ENCODE measurements at regions not wholly inside any gene's neighbourhood (a gene's known extent, or its start where the extent isn't known, plus 50 kb on each side); places are given as distances from the start of the nearest gene placed in this dataset.
"Not testable (repeated sequence)": the region's sequence is repeated elsewhere in the genome, so short reads cannot be mapped to it uniquely, and the experiment has no call there.

- Mint-ChIP-seq H3K9me3 (no peaks in the 10 kb centered on the region), H3K4me3 (no peak overlapping the region), H3K36me3 (no peaks in the 10 kb centered on the region), H3K4me1 (ENCODE audit: unreplicated experiment) (no peaks in the 10 kb centered on the region), H3K27ac (no peak overlapping the region), H3K27me3 (no peaks in the 10 kb centered on the region)
- no peak for DNase-seq (ENCODE audit: extremely low spot score, unreplicated experiment)
- TF ChIP-seq, protein P1, sequence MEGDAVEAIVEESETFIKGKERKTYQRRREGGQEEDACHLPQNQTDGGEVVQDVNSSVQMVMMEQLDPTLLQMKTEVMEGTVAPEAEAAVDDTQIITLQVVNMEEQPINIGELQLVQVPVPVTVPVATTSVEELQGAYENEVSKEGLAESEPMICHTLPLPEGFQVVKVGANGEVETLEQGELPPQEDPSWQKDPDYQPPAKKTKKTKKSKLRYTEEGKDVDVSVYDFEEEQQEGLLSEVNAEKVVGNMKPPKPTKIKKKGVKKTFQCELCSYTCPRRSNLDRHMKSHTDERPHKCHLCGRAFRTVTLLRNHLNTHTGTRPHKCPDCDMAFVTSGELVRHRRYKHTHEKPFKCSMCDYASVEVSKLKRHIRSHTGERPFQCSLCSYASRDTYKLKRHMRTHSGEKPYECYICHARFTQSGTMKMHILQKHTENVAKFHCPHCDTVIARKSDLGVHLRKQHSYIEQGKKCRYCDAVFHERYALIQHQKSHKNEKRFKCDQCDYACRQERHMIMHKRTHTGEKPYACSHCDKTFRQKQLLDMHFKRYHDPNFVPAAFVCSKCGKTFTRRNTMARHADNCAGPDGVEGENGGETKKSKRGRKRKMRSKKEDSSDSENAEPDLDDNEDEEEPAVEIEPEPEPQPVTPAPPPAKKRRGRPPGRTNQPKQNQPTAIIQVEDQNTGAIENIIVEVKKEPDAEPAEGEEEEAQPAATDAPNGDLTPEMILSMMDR (conservative IDR thresholded peaks at IDR 0.05) = no peak
Measured at GRCh38 chr3:26132942-26133341, 343.1 kb downstream of the OXSM start.

DNA sequence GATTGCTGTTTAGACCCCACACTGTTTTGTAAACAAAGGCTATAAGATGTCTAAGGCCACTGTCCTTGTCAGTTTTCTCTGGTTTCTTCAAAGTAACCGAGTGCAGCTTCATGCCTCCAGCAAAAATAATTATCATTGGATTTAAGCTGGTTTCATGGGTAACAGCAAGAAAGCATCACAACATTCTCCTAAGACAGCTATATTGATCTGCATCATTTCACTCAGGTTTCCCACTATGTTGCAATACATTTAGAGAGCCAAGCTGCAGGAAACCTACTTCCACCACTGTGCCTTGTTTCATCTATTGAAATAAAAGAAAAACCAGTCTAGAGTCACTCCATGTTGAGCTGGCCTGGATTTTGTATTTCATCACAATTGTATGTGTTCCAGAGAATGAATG lies 351.4 kb downstream of the OXSM start:
- H3K4me3 Mint-ChIP-seq = no peak overlapping the region
- no peaks in the 10 kb centered on the region for H3K36me3 Mint-ChIP-seq
- no peaks in the 10 kb centered on the region for H3K4me1 Mint-ChIP-seq (ENCODE audit: unreplicated experiment)
- no peaks in the 10 kb centered on the region for H3K9me3 Mint-ChIP-seq
- H3K27me3 Mint-ChIP-seq = no peaks in the 10 kb centered on the region
- TF ChIP-seq, protein P1 (conservative IDR thresholded peaks at IDR 0.05) = no peak
- no peak for DNase-seq (ENCODE audit: extremely low spot score, unreplicated experiment)
- no peak overlapping the region for H3K27ac Mint-ChIP-seq

DNA sequence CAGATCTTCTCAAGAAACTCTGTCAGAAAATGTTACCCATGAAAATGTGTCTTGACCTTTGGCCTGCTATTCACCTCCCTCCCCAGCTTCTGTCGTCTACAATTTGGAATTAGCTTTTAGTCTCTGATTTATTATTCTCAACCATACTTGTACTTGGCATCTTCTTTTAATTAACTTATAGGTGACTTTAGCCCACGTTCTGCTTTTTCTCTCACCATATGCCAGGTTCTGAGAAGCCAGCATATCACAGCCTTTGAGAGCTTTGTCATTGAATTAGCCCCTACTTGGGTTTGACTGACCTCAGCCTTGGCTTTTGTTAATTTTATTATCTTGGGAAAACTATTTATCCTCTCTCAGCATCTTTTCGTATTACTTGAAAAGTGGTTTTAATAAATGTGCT lies 355.9 kb downstream of the OXSM start:
- H3K27me3 Mint-ChIP-seq = no peaks in the 10 kb centered on the region
- TF ChIP-seq, protein P1 (conservative IDR thresholded peaks at IDR 0.05) = no peak
- no peak overlapping the region for H3K4me3 Mint-ChIP-seq
- no peak for DNase-seq (ENCODE audit: extremely low spot score, unreplicated experiment)
- no peaks in the 10 kb centered on the region for H3K36me3 Mint-ChIP-seq
- no peak overlapping the region for H3K27ac Mint-ChIP-seq
- no peaks in the 10 kb centered on the region for H3K9me3 Mint-ChIP-seq
- no peaks in the 10 kb centered on the region for H3K4me1 Mint-ChIP-seq (ENCODE audit: unreplicated experiment)

DNA sequence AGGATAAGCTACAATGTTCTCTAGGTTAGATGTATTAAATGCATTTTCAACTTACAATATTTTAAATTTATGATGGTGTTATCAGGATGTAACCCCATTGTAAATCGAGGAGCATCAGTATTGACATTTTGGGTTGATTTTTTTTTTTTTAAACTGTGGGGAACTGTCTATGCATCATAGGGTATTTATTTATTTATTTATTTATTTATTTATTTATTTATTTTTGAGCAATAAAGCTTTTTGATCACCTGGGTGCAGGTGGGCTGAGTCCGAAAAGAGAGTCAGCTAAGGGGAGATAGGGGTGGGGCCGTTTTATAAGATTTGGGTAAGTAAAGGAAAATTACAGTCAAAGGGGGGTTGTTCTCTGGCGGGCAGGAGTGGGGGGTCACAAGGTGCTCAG lies 367.5 kb downstream of the OXSM start:
- not testable (repeated sequence) for H3K27ac Mint-ChIP-seq; H3K27me3 Mint-ChIP-seq; H3K9me3 Mint-ChIP-seq; H3K4me1 Mint-ChIP-seq (ENCODE audit: unreplicated experiment); DNase-seq (ENCODE audit: extremely low spot score, unreplicated experiment); H3K36me3 Mint-ChIP-seq; H3K4me3 Mint-ChIP-seq

DNA sequence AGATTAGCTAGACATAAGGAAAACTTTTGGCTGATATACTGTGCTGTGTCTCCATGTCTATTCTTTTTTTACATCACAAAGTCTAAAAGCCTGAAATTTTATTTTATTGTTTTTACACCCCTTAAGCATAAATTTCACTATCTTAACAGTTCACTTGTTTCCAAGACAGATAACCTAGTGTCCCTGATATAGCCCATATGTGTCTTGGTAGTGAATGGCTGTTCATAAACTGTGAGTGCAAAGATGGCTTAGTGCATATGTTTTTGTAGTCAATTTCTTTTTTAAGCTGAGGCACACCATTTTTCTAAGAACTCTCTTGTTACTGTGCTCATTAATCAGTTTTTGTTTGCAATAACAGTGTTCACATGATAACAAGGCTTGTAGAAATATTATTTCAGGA lies 381.1 kb downstream of the OXSM start:
- Mint-ChIP-seq H3K4me3 (no peak overlapping the region), H3K36me3 (no peaks in the 10 kb centered on the region), H3K27me3 (no peaks in the 10 kb centered on the region), H3K4me1 (ENCODE audit: unreplicated experiment) (no peaks in the 10 kb centered on the region), H3K9me3 (no peaks in the 10 kb centered on the region), H3K27ac (no peak overlapping the region)
- TF ChIP-seq, protein P1 (conservative IDR thresholded peaks at IDR 0.05) = no peak
- no peak for DNase-seq (ENCODE audit: extremely low spot score, unreplicated experiment)

DNA sequence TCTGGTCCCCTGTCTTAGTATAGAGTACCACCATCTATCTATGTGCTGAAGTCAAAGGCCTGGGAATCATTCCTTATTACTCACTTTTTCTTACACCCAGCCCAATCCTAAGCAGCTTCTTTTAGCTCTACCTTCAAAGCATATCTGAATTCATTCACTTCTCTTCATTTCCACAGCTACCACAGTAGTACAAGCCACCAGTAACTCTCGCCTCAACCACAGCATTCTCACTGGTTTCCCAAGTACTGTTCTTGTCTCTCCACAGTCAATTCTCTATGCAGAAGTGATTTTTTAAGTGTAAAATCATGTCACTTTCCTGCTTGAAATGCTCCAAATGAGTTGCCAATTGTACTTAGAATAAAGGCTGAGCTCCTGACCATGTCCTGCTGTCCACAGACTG lies 401.7 kb downstream of the OXSM start:
- TF ChIP-seq, protein P1 (conservative IDR thresholded peaks at IDR 0.05) = no peak
- Mint-ChIP-seq H3K27ac (no peak overlapping the region), H3K4me1 (ENCODE audit: unreplicated experiment) (no peaks in the 10 kb centered on the region), H3K27me3 (no peaks in the 10 kb centered on the region), H3K4me3 (no peak overlapping the region), H3K9me3 (peaks cover 15% of the 10 kb centered on the region), H3K36me3 (no peaks in the 10 kb centered on the region)
- DNase-seq (ENCODE audit: extremely low spot score, unreplicated experiment) = no peak

Data from type B pancreatic cell (in vitro differentiated cells).